CD4-positive, alpha-beta T cell treated with Interleukin-21 for 1 hour (primary cell): ENCODE measurements at regions not wholly inside any gene's neighbourhood (a gene's known extent, or its start where the extent isn't known, plus 50 kb on each side); places are given as distances from the start of the nearest gene placed in this dataset.

Source experiments
- DNase-seq: peaks from one replicate; pipeline ENCODE4 v3.0.0-alpha.2; 2020

- DNase-seq: no peak
Measured at GRCh38 chr13:32914686-32915085, 101.5 kb upstream of the KL start.

- DNase-seq: no peak
Measured at GRCh38 chr13:32917504-32917903, 98.7 kb upstream of the KL start.

GRCh38 chr13:32923725-32924124, 92.5 kb upstream of the KL start:
- DNase-seq: no peak

GRCh38 chr13:32924886-32925285, 91.3 kb upstream of the KL start:
- DNase-seq: no peak

GRCh38 chr13:32925506-32925905, 90.7 kb upstream of the KL start:
- no peak for DNase-seq

GRCh38 chr13:32932376-32932775, 83.8 kb upstream of the KL start:
- DNase-seq: no peak

- no peak for DNase-seq
Measured at GRCh38 chr13:32936716-32937115, 79.5 kb upstream of the KL start.

- DNase-seq: no peak
Measured at GRCh38 chr13:32938314-32938713, 77.9 kb upstream of the KL start.

- DNase-seq: no peak
Measured at GRCh38 chr13:32938907-32939306, 77.3 kb upstream of the KL start.

- no peak for DNase-seq
Measured at GRCh38 chr13:32940601-32941000, 75.6 kb upstream of the KL start.

- peak; percentile 2 for DNase-seq
Measured at GRCh38 chr13:32941368-32941767, 74.9 kb upstream of the KL start.

GRCh38 chr13:32946558-32946957, 69.7 kb upstream of the KL start:
- no peak for DNase-seq

GRCh38 chr13:32947411-32948276, 68.6 kb upstream of the KL start:
- no peak for DNase-seq

GRCh38 chr13:32949820-32950219, 66.4 kb upstream of the KL start:
- no peak for DNase-seq

- no peak for DNase-seq
Measured at GRCh38 chr13:32951580-32951979, 64.6 kb upstream of the KL start.

- DNase-seq: no peak
Measured at GRCh38 chr13:32955881-32956594, 60.2 kb upstream of the KL start.

- DNase-seq: no peak
Measured at GRCh38 chr13:32956595-32956933, 59.7 kb upstream of the KL start.

GRCh38 chr13:32960626-32961025, 55.6 kb upstream of the KL start:
- no peak for DNase-seq

- no peak for DNase-seq
Measured at GRCh38 chr13:32961724-32962123, 54.5 kb upstream of the KL start.

- no peak for DNase-seq
Measured at GRCh38 chr13:32962342-32962741, 53.9 kb upstream of the KL start.

GRCh38 chr13:32964987-32965386, 51.2 kb upstream of the KL start:
- DNase-seq: no peak
